Transverse colon (tissue), 4 donors: ENCODE measurements at regions not wholly inside any gene's neighbourhood (a gene's known extent, or its start where the extent isn't known, plus 50 kb on each side); places are given as distances from the start of the nearest gene placed in this dataset.

ENCODE experiments used
- DNase-seq: peaks from one replicate; pipeline ENCODE4 v3.0.0-alpha.2; 2019
- H3K27ac ChIP-seq, 4 donors: fragments of 200-600 bp; sonication (generic); 2 replicates each; pipeline ENCODE4 v1.5.1; 2016 to 2018; ENCODE audit warnings: inconsistent platforms in 4 of 4
- H3K27me3 ChIP-seq: fragments of 200-600 bp; sonication (generic); 2 replicates; pipeline ENCODE4 v1.5.1; 2017; ENCODE audit warnings: inconsistent platforms
- H3K36me3 ChIP-seq, 4 donors: fragments of 200-600 bp; sonication (generic); 2 replicates each; pipeline ENCODE4 v1.5.1; 2017 to 2019; ENCODE audit warnings: inconsistent platforms in 4 of 4
- H3K4me1 ChIP-seq, 4 donors: fragments of 200-600 bp; sonication (generic); 2 replicates each; pipeline ENCODE4 v1.5.1; 2017 to 2020; ENCODE audit warnings: inconsistent platforms in 4 of 4
- H3K4me3 ChIP-seq, 4 donors: fragments of 200-600 bp; sonication (generic); 1 replicate in 1 of 4; 2 replicates in 3 of 4; pipeline versions ENCODE4 v1.5.1 to v1.6.1; 2017 to 2019; ENCODE audit warnings: inconsistent platforms in 4 of 4
- H3K9me3 ChIP-seq, 2 donors: fragments of 200-600 bp; sonication (generic); 2 replicates each; pipeline ENCODE4 v1.5.1; 2017 to 2019; ENCODE audit warnings: inconsistent platforms in 2 of 2
- CTCF ChIP-seq, 5 experiments: fragments of 200-600 bp in 3 of 5; fragments of 450-650 bp in 2 of 5; sonication (generic) in 3 of 5; IDR thresholded peaks; 1 replicate in 2 of 5; 2 replicates in 3 of 5; pipeline ENCODE4 v1.5.1; 2016 to 2017; ENCODE audit warnings: antibody characterized with exemption in 5 of 5, inconsistent platforms in 3 of 5, mild to moderate bottlenecking in 2 of 5, moderate library complexity in 1 of 5
- EP300 ChIP-seq: sonication (generic); formaldehyde crosslinking; IDR thresholded peaks from one replicate; pipeline ENCODE4 v1.6.1; 2017; ENCODE audit warnings: antibody characterized with exemption, low read depth
- POLR2A ChIP-seq: fragments of 450-650 bp; IDR thresholded peaks from one replicate; pipeline ENCODE4 v1.6.1; 2016; ENCODE audit warnings: antibody characterized with exemption, mild to moderate bottlenecking, moderate library complexity
- POLR2AphosphoS5 ChIP-seq, 3 donors: sonication (generic); formaldehyde crosslinking; IDR thresholded peaks; one replicate each; pipeline ENCODE4 v1.6.1; 2016; ENCODE audit warnings: antibody characterized with exemption in 3 of 3
- WGBS, 2 donors: methylation state at CpG; one replicate each; pipeline ENCODE4 v1.1.5; 2018; ENCODE audit warnings: low coverage in 1 of 2; 5-methylcytosine and 5-hydroxymethylcytosine counted together
- in situ Hi-C, 4 donors: fragments of 200-750 bp; cut with MboI; loops; one replicate each; pipeline versions ENCODE4 v1.15.0 to v1.15.1; 2017; ENCODE audit warnings: low sequenced_read_pairs in 3 of 4, low pct_ligation_motif_present in 1 of 4, low pct_unique_long_range_greater_than_20kb in 1 of 4
- intact Hi-C: fragments of 100-400 bp; cut with DNase I; formaldehyde crosslinking; loops from one replicate; pipeline ENCODE4 v1.15.1; 2023; ENCODE audit warnings: low total_unique reads

DNA sequence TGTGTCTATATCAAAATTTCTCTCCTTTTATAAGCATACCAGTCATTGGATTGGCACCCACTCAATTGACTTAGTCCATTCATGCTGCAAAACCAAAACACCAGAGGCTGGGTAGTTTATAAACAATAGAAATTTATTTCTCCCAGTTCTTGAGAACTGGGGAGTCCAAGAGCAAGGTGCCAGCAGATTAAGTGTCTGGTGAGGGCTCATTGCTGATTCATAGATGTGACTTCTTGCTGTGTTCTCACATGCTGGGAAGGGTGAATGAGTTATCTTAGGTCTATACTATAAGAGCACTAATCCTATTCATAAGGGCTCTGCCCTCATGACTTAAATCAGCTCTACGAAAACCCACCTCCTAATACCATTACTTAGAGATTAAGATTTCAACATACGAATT is 501.4 kb downstream of the EPM2A start:
- WGBS, 2 donors = 86 to 87% methylated on average over 2 of the region's 2 CpGs
- Histone ChIP-seq H3K27ac (no peak overlapping the region), H3K27me3 (no peaks in the 10 kb centered on the region), H3K4me1 (no peaks in the 10 kb centered on the region), H3K36me3 (no peaks in the 10 kb centered on the region), H3K9me3 (no peaks in the 10 kb centered on the region), H3K4me3 (no peak overlapping the region)
- no peak for DNase-seq
- intact Hi-C loops = no loop called here
- TF ChIP-seq POLR2AphosphoS5 (IDR thresholded peaks at IDR 0.05) (no peak), CTCF (IDR thresholded peaks at IDR 0.05) (no peak), POLR2A (no peak), EP300 (no peak)
- in situ Hi-C loops = no loop called here

GRCh38 chr6:145235207-145235606 is 500.1 kb downstream of the EPM2A start:
- no peak for TF ChIP-seq EP300
- no peak for TF ChIP-seq CTCF (IDR thresholded peaks at IDR 0.05)
- TF ChIP-seq POLR2A = no peak
- no peak for TF ChIP-seq POLR2AphosphoS5 (IDR thresholded peaks at IDR 0.05)
- no peaks in the 10 kb centered on the region for H3K9me3 ChIP-seq
- no peaks in the 10 kb centered on the region for H3K27me3 ChIP-seq
- WGBS, 2 donors = 90 to 92% methylated on average over 1 of the region's 1 CpG
- in situ Hi-C loops = no loop called here
- no peak overlapping the region for H3K27ac ChIP-seq
- H3K36me3 ChIP-seq = no peaks in the 10 kb centered on the region
- DNase-seq = no peak
- no peak overlapping the region for H3K4me3 ChIP-seq
- intact Hi-C loops = no loop called here
- H3K4me1 ChIP-seq = no peaks in the 10 kb centered on the region

DNA sequence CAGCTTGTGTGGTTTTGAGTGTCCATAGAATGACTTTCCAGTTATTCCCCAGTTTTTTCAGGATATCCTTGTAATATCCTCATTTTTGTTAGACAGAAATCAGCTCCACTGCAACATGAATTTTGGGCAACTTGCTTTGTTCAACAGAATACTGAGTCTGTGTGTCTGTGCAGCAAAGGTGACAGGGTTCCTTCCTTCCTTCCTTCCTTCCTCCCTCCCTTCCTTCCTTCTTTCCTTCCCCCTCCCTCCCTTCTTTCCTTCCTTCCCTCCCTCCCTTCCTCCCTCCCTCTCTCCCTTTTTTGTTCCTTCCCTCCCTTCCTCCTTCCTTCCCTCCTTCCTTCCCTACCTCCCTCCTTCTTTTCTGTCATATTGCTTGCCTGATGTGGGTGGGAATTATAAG is 496.5 kb downstream of the EPM2A start:
- no peak overlapping the region for H3K27ac ChIP-seq
- no peaks in the 10 kb centered on the region for H3K4me1 ChIP-seq
- H3K9me3 ChIP-seq = no peaks in the 10 kb centered on the region
- H3K27me3 ChIP-seq = no peaks in the 10 kb centered on the region
- H3K4me3 ChIP-seq = no peak overlapping the region
- DNase-seq = no peak
- H3K36me3 ChIP-seq = no peaks in the 10 kb centered on the region
- in situ Hi-C loops = no loop called here
- intact Hi-C loops = no loop called here
- TF ChIP-seq POLR2A (no peak), POLR2AphosphoS5 (IDR thresholded peaks at IDR 0.05) (no peak), CTCF (IDR thresholded peaks at IDR 0.05) (no peak), EP300 (no peak)

GRCh38 chr6:145241039-145241438 is 494.3 kb downstream of the EPM2A start:
- Histone ChIP-seq H3K4me3 (no peak overlapping the region), H3K27ac (no peak overlapping the region), H3K36me3 (no peaks in the 10 kb centered on the region), H3K9me3 (no peaks in the 10 kb centered on the region), H3K27me3 (no peaks in the 10 kb centered on the region), H3K4me1 (no peaks in the 10 kb centered on the region)
- in situ Hi-C loops = no loop called here
- intact Hi-C loops = no loop called here
- WGBS, 2 donors = 71 to 75% methylated on average over 3 of the region's 3 CpGs
- DNase-seq = no peak
- TF ChIP-seq CTCF (IDR thresholded peaks at IDR 0.05) (no peak), POLR2A (no peak), POLR2AphosphoS5 (IDR thresholded peaks at IDR 0.05) (no peak), EP300 (no peak)
